ENCODE measurements at regions not wholly inside any gene's neighbourhood (a gene's known extent, or its start where the extent isn't known, plus 50 kb on each side); places are given as distances from the start of the nearest gene placed in this dataset.
"Not testable (repeated sequence)": the region's sequence is repeated elsewhere in the genome, so short reads cannot be mapped to it uniquely, and the experiment has no call there.

DNA sequence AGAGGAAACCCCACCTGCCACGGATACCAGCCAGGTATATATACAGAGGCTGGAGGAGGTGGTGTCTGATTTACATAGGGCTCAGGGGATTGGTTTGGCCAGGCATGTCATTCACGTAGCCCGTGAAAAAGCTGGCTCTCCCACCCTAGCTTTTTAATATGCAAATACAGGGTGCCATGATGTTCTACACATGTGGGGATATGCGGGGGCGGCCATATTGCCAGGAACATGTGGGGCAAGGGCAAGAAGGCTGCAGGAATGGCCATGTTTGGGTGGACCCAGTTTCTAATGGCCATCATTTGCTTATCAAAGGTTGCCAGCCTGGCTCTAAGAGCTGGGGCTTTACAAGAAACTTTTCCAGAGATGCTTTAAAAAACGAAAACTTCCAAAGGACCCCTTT, 131.5 kb upstream of the KIF5B start:
- no peak for ATAC-seq
- DNase-seq, result no peak
- H3K9me3 Mint-ChIP-seq (ENCODE audit: low read depth), result no peaks in the 10 kb centered on the region
- no peak overlapping the region for H3K27ac Mint-ChIP-seq
- CTCF ChIA-PET, result no interaction called here
- H3K36me3 Mint-ChIP-seq, result no peaks in the 10 kb centered on the region
- peaks cover 2% of the 10 kb centered on the region for H3K27me3 Mint-ChIP-seq
- peaks cover 2% of the 10 kb centered on the region for H3K4me1 Mint-ChIP-seq
- no peak overlapping the region for H3K4me3 Mint-ChIP-seq

DNA sequence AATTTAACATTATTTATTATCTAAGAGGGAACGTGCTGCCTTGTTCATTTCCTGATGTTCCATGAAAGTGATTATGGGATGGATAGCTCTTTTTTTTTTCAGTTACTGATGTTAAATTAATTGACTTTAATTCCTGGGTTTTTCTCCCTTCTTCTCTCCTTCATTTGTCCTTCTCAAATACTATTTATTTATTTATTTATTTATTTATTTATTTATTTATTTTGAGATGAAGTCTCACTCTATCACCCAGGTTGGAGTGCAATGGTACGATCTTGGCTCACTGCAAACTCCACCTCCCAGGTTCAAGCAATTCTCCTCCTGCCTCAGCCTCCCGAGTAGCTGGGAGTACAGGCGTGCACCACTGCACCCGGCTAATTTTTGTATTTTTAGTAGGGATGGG, 127.4 kb upstream of the KIF5B start:
- not testable (repeated sequence) for H3K27ac Mint-ChIP-seq; H3K36me3 Mint-ChIP-seq; H3K9me3 Mint-ChIP-seq (ENCODE audit: low read depth); DNase-seq; ATAC-seq; H3K4me3 Mint-ChIP-seq; H3K27me3 Mint-ChIP-seq; H3K4me1 Mint-ChIP-seq
- CTCF ChIA-PET, result interaction anchor here (1.2 kb wide), 1 partner anchor 9 kb away, joined by 3 read pairs; no protein-coding TSS in a partner anchor

DNA sequence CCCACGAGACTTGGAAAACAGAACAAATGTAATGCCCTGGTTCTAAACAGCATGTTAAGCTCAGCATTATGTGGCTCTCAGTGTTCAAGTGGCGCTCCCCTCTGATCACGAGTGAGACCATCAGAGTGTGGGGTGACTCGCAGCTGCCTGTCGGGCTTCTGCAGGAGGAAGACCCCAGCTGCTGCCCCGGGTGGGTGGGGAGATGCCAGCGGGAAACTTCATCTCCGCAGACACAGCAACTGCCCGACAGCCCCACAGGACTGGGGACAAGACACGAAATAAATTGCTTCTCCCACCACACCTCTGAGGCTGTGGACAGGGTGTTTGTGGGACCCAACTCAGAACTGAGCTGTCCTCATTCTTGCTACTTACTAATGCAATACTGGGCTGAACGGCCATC, 126.3 kb upstream of the KIF5B start:
- Mint-ChIP-seq H3K4me3 (no peak overlapping the region), H3K27me3 (no peaks in the 10 kb centered on the region), H3K27ac (no peak overlapping the region), H3K9me3 (ENCODE audit: low read depth) (no peaks in the 10 kb centered on the region), H3K36me3 (no peaks in the 10 kb centered on the region), H3K4me1 (no peaks in the 10 kb centered on the region)
- CTCF ChIA-PET, result no interaction called here
- no peak for DNase-seq
- ATAC-seq, result no peak

DNA sequence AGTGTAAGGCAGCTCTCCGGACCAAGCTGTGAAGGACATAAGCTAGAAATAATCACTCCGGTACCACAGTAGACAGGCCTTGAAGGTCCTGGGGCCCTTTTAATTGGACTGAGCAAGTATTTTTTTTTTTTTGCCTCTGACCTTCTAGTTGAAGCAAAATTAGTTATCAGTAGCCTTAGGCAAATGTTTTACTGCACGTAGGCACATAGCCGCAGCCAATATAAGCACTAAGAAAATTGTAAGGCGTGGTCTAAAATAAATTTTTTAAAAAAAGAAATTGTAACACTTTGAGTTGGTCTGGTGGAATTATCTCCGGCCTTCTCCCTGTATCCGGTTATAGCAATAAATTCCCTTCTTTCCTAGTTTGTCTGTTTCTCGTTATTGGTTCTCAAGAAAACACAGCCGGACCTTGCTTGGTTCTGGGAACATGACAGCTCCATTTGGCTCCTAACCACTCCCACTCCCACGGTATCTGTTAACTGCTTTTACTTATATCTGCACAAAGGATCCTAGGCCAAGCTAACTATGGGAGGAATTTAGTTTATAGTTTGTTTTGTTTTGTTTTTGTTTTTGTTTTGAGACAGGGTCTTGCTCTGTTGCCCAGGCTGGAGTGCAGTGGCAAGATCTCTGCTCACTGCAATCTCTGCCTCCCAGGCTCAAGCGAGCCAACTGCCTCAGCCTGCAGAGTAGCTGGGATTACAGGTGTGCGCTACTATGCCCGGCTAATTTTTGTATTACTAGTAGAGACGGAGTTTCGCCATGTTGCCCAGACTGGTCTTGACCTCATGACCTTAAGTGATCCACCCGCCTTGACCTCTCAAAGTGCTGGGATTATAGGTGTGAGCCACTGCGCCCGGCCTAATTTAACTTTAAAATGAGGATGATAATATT, 124.4 kb upstream of the KIF5B start:
- DNase-seq (no peak), ATAC-seq (no peak)
- Mint-ChIP-seq H3K27me3 (no peaks in the 10 kb centered on the region), H3K9me3 (ENCODE audit: low read depth) (no peaks in the 10 kb centered on the region), H3K27ac (no peak overlapping the region), H3K4me3 (no peak overlapping the region), H3K36me3 (no peaks in the 10 kb centered on the region), H3K4me1 (no peaks in the 10 kb centered on the region)
- CTCF ChIA-PET, result interaction anchor here (0.6 to 0.8 kb wide), 2 partner anchors 8 to 10 kb away, joined by 3 read pairs; no protein-coding TSS in a partner anchor

DNA sequence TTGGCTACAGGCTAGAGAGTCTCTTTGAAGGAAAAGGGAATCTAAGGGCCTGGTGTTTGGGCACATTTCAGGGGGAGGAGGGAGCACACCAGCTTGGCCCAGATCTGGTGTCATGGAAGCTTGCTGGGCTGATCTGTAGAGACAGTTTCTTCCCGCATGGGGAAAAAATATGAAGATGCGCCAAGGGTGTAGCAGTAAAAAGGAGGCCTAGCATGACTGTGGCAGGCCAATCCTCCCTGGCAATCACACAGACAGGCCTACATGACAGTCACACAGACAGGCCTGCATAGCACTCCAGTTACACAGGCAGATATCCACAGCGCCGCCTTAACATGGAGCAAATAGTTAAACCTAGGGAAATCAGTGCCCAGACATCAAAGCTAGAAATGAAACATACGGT, 123.6 kb upstream of the KIF5B start:
- no peak overlapping the region for H3K4me3 Mint-ChIP-seq
- no peaks in the 10 kb centered on the region for H3K9me3 Mint-ChIP-seq (ENCODE audit: low read depth)
- ATAC-seq (no peak), DNase-seq (no peak)
- H3K36me3 Mint-ChIP-seq, result no peaks in the 10 kb centered on the region
- no peak overlapping the region for H3K27ac Mint-ChIP-seq
- no peaks in the 10 kb centered on the region for H3K27me3 Mint-ChIP-seq
- H3K4me1 Mint-ChIP-seq, result no peaks in the 10 kb centered on the region
- CTCF ChIA-PET, result interaction anchor here (0.6 to 0.8 kb wide), 2 partner anchors 9 to 11 kb away, joined by 3 read pairs; no protein-coding TSS in a partner anchor

- H3K9me3 Mint-ChIP-seq (ENCODE audit: low read depth); CTCF ChIA-PET; ATAC-seq; DNase-seq; H3K4me1 Mint-ChIP-seq; H3K4me3 Mint-ChIP-seq; H3K36me3 Mint-ChIP-seq; H3K27me3 Mint-ChIP-seq; H3K27ac Mint-ChIP-seq: not testable (repeated sequence)
These were observed 121.4 kb upstream of the KIF5B start for GRCh38 chr10:32177594-32177993.

GRCh38 chr10:32175629-32176028, 119.4 kb upstream of the KIF5B start:
- Mint-ChIP-seq H3K27me3 (no peaks in the 10 kb centered on the region), H3K4me3 (no peak overlapping the region), H3K27ac (no peak overlapping the region), H3K4me1 (peaks cover 3% of the 10 kb centered on the region), H3K36me3 (no peaks in the 10 kb centered on the region), H3K9me3 (ENCODE audit: low read depth) (no peaks in the 10 kb centered on the region)
- CTCF ChIA-PET, result no interaction called here
- ATAC-seq (no peak), DNase-seq (no peak)

DNA sequence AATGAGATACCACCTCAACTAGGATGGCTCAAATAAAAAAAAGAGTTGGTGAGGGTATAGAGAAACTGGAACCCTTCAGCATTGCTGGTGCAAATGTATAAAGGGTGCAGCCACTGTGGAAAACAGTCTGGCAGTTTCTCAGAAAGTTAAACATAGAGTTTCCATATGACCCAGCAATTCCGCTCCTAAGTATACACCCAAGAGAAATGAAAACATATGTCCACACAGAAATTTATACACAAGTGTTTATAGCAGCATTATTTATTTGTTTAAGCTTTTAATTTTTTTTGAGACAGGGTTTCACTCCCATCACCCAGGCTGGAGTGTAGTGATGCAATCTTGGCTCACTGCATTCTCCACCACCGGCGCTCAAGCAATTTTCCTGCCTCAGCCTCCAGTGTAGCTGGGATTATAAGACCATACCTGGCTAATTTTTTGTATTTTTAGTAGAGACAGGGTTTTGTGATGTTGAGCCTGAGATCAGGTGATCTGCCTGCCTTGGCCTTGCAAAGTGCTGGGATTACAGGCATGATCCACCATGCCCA, 118.2 kb upstream of the KIF5B start:
- H3K4me1 Mint-ChIP-seq, result peaks cover 6% of the 10 kb centered on the region
- H3K9me3 Mint-ChIP-seq (ENCODE audit: low read depth), result no peaks in the 10 kb centered on the region
- DNase-seq (no peak), ATAC-seq (no peak)
- CTCF ChIA-PET, result interaction anchor here (1.0 kb wide), 1 partner anchor 9 kb away, joined by 3 read pairs; no protein-coding TSS in a partner anchor
- no peaks in the 10 kb centered on the region for H3K36me3 Mint-ChIP-seq
- no peaks in the 10 kb centered on the region for H3K27me3 Mint-ChIP-seq
- no peak overlapping the region for H3K4me3 Mint-ChIP-seq
- no peak overlapping the region for H3K27ac Mint-ChIP-seq

DNA sequence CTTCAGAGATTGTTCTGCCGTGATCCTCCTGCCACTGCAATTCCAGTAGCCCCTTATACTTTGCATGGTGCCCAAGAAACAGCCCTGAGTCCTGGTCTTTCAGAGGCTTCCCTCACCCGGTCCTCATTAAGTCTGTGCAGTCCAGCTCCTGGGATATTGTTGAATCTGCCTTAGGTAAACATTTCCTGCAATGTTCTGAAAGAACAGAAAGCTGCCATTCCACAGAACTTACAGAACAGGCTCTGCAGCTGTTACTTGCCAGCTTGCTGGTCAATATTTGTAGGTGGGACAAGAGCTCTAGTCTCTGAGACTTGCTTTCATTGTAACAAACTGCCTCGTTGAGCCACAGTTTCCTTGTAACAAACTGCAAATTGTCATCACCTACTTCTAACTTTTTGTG, 115.0 kb upstream of the KIF5B start:
- Mint-ChIP-seq H3K4me1 (peaks cover 11% of the 10 kb centered on the region), H3K9me3 (ENCODE audit: low read depth) (no peaks in the 10 kb centered on the region), H3K4me3 (no peak overlapping the region), H3K27ac (no peak overlapping the region), H3K27me3 (peaks cover under 1% of the 10 kb centered on the region), H3K36me3 (no peaks in the 10 kb centered on the region)
- CTCF ChIA-PET, result interaction anchor here (1.9 kb wide), 1 partner anchor 309 kb away, joined by 4 read pairs; no protein-coding TSS in a partner anchor
- ATAC-seq (no peak), DNase-seq (no peak)

DNA sequence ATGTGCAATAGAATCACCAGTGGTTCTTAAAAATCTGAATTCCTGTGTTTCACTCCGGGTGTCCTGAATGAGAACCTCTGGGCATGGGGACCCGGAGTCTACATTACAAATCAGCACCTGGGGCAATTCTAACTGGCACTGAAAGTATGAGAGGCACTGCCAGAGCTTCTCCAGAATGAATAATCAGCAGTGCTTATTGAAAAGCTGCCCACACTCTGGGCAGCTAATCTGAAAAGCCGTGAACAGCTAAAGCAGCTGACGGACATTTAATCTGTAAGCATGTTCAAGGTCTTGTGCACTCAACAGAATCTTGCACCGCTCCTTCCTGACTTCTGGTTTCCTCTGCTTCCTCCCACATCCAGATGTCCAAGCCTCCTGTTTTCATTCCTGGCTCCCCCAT, 113.3 kb upstream of the KIF5B start:
- no peak for DNase-seq
- no peaks in the 10 kb centered on the region for H3K36me3 Mint-ChIP-seq
- no peak overlapping the region for H3K27ac Mint-ChIP-seq
- CTCF ChIA-PET, result interaction anchor here (0.6 to 1.9 kb wide), 4 partner anchors 21 to 308 kb away, joined by 3 to 6 read pairs (median 4); no protein-coding TSS in a partner anchor
- H3K4me1 Mint-ChIP-seq, result peaks cover 11% of the 10 kb centered on the region
- ATAC-seq, result no peak
- peaks cover 11% of the 10 kb centered on the region for H3K27me3 Mint-ChIP-seq
- H3K4me3 Mint-ChIP-seq, result no peak overlapping the region
- no peaks in the 10 kb centered on the region for H3K9me3 Mint-ChIP-seq (ENCODE audit: low read depth)

GRCh38 chr10:32167450-32167849, 111.2 kb upstream of the KIF5B start:
- ATAC-seq, result no peak
- DNase-seq, result no peak
- no peaks in the 10 kb centered on the region for H3K36me3 Mint-ChIP-seq
- H3K4me3 Mint-ChIP-seq, result no peak overlapping the region
- peaks cover 8% of the 10 kb centered on the region for H3K4me1 Mint-ChIP-seq
- CTCF ChIA-PET, result no interaction called here
- peaks cover 11% of the 10 kb centered on the region for H3K27me3 Mint-ChIP-seq
- H3K27ac Mint-ChIP-seq, result no peak overlapping the region
- H3K9me3 Mint-ChIP-seq (ENCODE audit: low read depth), result no peaks in the 10 kb centered on the region

GRCh38 chr10:32166365-32166764, 110.1 kb upstream of the KIF5B start:
- peaks cover 8% of the 10 kb centered on the region for H3K4me1 Mint-ChIP-seq
- no peaks in the 10 kb centered on the region for H3K9me3 Mint-ChIP-seq (ENCODE audit: low read depth)
- H3K27me3 Mint-ChIP-seq, result peaks cover 11% of the 10 kb centered on the region
- no peaks in the 10 kb centered on the region for H3K36me3 Mint-ChIP-seq
- CTCF ChIA-PET, result interaction anchor here (0.9 kb wide), 1 partner anchor 16 kb away, joined by 3 read pairs; no protein-coding TSS in a partner anchor
- no peak overlapping the region for H3K4me3 Mint-ChIP-seq
- H3K27ac Mint-ChIP-seq, result no peak overlapping the region
- DNase-seq (no peak), ATAC-seq (no peak)

- Mint-ChIP-seq H3K27ac (no peak overlapping the region), H3K4me3 (no peak overlapping the region), H3K36me3 (no peaks in the 10 kb centered on the region), H3K27me3 (peaks cover 11% of the 10 kb centered on the region), H3K4me1 (peaks cover 5% of the 10 kb centered on the region), H3K9me3 (ENCODE audit: low read depth) (no peaks in the 10 kb centered on the region)
- DNase-seq (no peak), ATAC-seq (no peak)
- CTCF ChIA-PET, result interaction anchor here (0.7 kb wide), 1 partner anchor 42 kb away, joined by 3 read pairs; no protein-coding TSS in a partner anchor
These were observed 107.5 kb upstream of the KIF5B start for GRCh38 chr10:32163762-32164148.
